CD14-positive monocyte (primary cell): ENCODE measurements at regions not wholly inside any gene's neighbourhood (a gene's known extent, or its start where the extent isn't known, plus 50 kb on each side); places are given as distances from the start of the nearest gene placed in this dataset.

Source experiments
- DNase-seq, 3 donors: peaks; one replicate each; pipeline ENCODE4 v3.0.0-alpha.2; 2011 to 2022
- H2AFZ ChIP-seq: 2 replicates; pipeline ENCODE4 v1.6.0; 2012; ENCODE audit warnings: mild to moderate bottlenecking, low read depth, low read length, inconsistent platforms; ENCODE audit not compliant: insufficient read depth, poor library complexity, severe bottlenecking
- H3K27ac ChIP-seq, 2 donors: 1 replicate in 1 of 2; 2 replicates in 1 of 2; pipeline ENCODE4 v1.5.1; 2012 to 2013; ENCODE audit warnings: low read length in 2 of 2, control low read depth in 1 of 2, inconsistent platforms in 1 of 2, low read depth in 1 of 2, mild to moderate bottlenecking in 1 of 2
- H3K27me3 ChIP-seq, 2 donors: one replicate each; pipeline versions ENCODE4 v1.6.0 to v1.6.1; 2011 to 2013; ENCODE audit warnings: low read length in 2 of 2; ENCODE audit not compliant: control insufficient read depth in 2 of 2, insufficient read depth in 2 of 2
- H3K36me3 ChIP-seq, 2 donors: replicated peaks in 1 of 2; 1 replicate in 1 of 2; 2 replicates in 1 of 2; pipeline versions ENCODE4 v1.5.1 to v1.6.1; 2012 to 2013; ENCODE audit warnings: low read length in 2 of 2, control low read depth in 1 of 2, inconsistent platforms in 1 of 2, mild to moderate bottlenecking in 1 of 2; ENCODE audit not compliant: insufficient read depth in 2 of 2, control insufficient read depth in 1 of 2
- H3K4me1 ChIP-seq, 2 donors: 1 replicate in 1 of 2; 2 replicates in 1 of 2; pipeline versions ENCODE4 v1.5.1 to v1.6.1; 2012 to 2013; ENCODE audit warnings: low read length in 2 of 2, control low read depth in 1 of 2, inconsistent platforms in 1 of 2, mild to moderate bottlenecking in 1 of 2, moderate library complexity in 1 of 2; ENCODE audit not compliant: insufficient read depth in 2 of 2, control insufficient read depth in 1 of 2
- H3K4me2 ChIP-seq: replicated peaks from 2 replicates; pipeline ENCODE3; 2012; ENCODE audit warnings: low read length, moderate library complexity, mild to moderate bottlenecking; ENCODE audit not compliant: poor library complexity, severe bottlenecking; ENCODE audit errors: extremely low read depth
- H3K4me3 ChIP-seq, 3 experiments: fragments of 200-600 bp in 1 of 3; sonication (generic) in 1 of 3; replicated peaks in 1 of 3; 1 replicate in 2 of 3; 2 replicates in 1 of 3; pipeline ENCODE4 v1.5.1; 2011 to 2013; ENCODE audit warnings: low read length in 3 of 3, mild to moderate bottlenecking in 3 of 3, control low read depth in 2 of 3, low read depth in 2 of 3, inconsistent platforms in 1 of 3, moderate library complexity in 1 of 3
- H3K79me2 ChIP-seq: 2 replicates; pipeline ENCODE4 v1.6.0; 2012; ENCODE audit warnings: mild to moderate bottlenecking, control low read depth, inconsistent platforms, low read length, moderate library complexity; ENCODE audit not compliant: insufficient read depth
- H3K9ac ChIP-seq: 2 replicates; pipeline ENCODE4 v1.6.0; 2017; ENCODE audit warnings: low read length, mild to moderate bottlenecking; ENCODE audit not compliant: insufficient read depth, poor library complexity, severe bottlenecking
- H3K9me3 ChIP-seq, 2 donors: replicated peaks in 1 of 2; 1 replicate in 1 of 2; 2 replicates in 1 of 2; pipeline versions ENCODE4 v1.5.1 to v1.6.1; 2012 to 2013; ENCODE audit warnings: low read length in 2 of 2, control low read depth in 1 of 2; ENCODE audit not compliant: control insufficient read depth in 1 of 2, insufficient read depth in 1 of 2
- H4K20me1 ChIP-seq: 2 replicates; pipeline ENCODE4 v1.6.0; 2012; ENCODE audit warnings: mild to moderate bottlenecking, low read length, control low read depth, moderate library complexity; ENCODE audit not compliant: insufficient read depth
- H3K27ac Mint-ChIP-seq, 7 donors: one replicate each; pipeline ENCODE4 v1.8.0; 2020; ENCODE audit warnings: mild to moderate bottlenecking in 7 of 7, mixed read lengths in 7 of 7, moderate library complexity in 6 of 7, inconsistent platforms in 2 of 7
- H3K27me3 Mint-ChIP-seq, 3 donors: one replicate each; pipeline ENCODE4 v1.8.0; 2021 to 2022; ENCODE audit warnings: low read depth in 3 of 3, mild to moderate bottlenecking in 3 of 3, mixed read lengths in 3 of 3, moderate library complexity in 3 of 3, inconsistent platforms in 1 of 3
- H3K36me3 Mint-ChIP-seq, 2 donors: one replicate each; pipeline ENCODE4 v1.8.0; 2020; ENCODE audit warnings: mixed read lengths in 2 of 2, inconsistent platforms in 1 of 2, mild to moderate bottlenecking in 1 of 2
- H3K4me1 Mint-ChIP-seq: one replicate; pipeline ENCODE4 v1.8.0; 2020; ENCODE audit warnings: mild to moderate bottlenecking, mixed read lengths
- H3K4me3 Mint-ChIP-seq, 2 donors: one replicate each; pipeline ENCODE4 v1.8.0; 2020; ENCODE audit warnings: mild to moderate bottlenecking in 2 of 2, mixed read lengths in 2 of 2, moderate library complexity in 1 of 2
- H3K9me3 Mint-ChIP-seq, 7 donors: one replicate each; pipeline ENCODE4 v1.8.0; 2020 to 2022; ENCODE audit warnings: mixed read lengths in 7 of 7, mild to moderate bottlenecking in 6 of 7, moderate library complexity in 6 of 7, inconsistent platforms in 2 of 7
- CTCF ChIP-seq: fragments of 200-600 bp; IDR thresholded peaks from one replicate; pipeline ENCODE4 v1.8.0; 2022; ENCODE audit warnings: antibody characterized with exemption, mild to moderate bottlenecking
- WGBS: methylation state at CpG from one replicate; pipeline ENCODE4 v1.1.5; 2013; ENCODE audit warnings: missing lambda C conversion rate; ENCODE audit not compliant: insufficient coverage; 5-methylcytosine and 5-hydroxymethylcytosine counted together
- intact Hi-C, 2 donors: fragments of 100-400 bp; cut with micrococcal nuclease; formaldehyde crosslinking; loops; one replicate each; pipeline versions ENCODE4 v1.15.0 to v1.15.1; 2023

GRCh38 chr2:51490576-51491234, 458.8 kb upstream of the NRXN1 start:
- 90% methylated on average over 1 of the region's 3 CpGs for WGBS
- DNase-seq = no peak
- no peak overlapping the region for H3K27ac ChIP-seq
- H3K4me1 Mint-ChIP-seq = no peaks in the 10 kb centered on the region
- H3K4me3 ChIP-seq = no peak overlapping the region
- peaks cover 0 to 6% (median 4%) of the 10 kb centered on the region in 7 donors for H3K9me3 Mint-ChIP-seq
- no peak overlapping the region for H3K4me3 Mint-ChIP-seq
- H3K79me2 ChIP-seq = no peaks in the 10 kb centered on the region
- H3K27me3 ChIP-seq = no peaks in the 10 kb centered on the region
- H4K20me1 ChIP-seq = no peaks in the 10 kb centered on the region
- H3K27ac Mint-ChIP-seq = no peak overlapping the region
- TF ChIP-seq CTCF = no peak
- H3K9ac ChIP-seq = no peak overlapping the region
- H3K9me3 ChIP-seq = peaks cover 0 to 3% of the 10 kb centered on the region in 2 donors
- H3K36me3 ChIP-seq = no peaks in the 10 kb centered on the region
- H2AFZ ChIP-seq = no peak overlapping the region
- H3K27me3 Mint-ChIP-seq = no peaks in the 10 kb centered on the region
- H3K36me3 Mint-ChIP-seq = no peaks in the 10 kb centered on the region
- H3K4me2 ChIP-seq = no peak overlapping the region
- intact Hi-C loops = no loop called here
- H3K4me1 ChIP-seq = no peaks in the 10 kb centered on the region

GRCh38 chr2:51484605-51485004, 452.7 kb upstream of the NRXN1 start:
- TF ChIP-seq CTCF = no peak
- Histone ChIP-seq H2AFZ (no peak overlapping the region), H3K4me1 (no peaks in the 10 kb centered on the region), H3K4me2 (no peak overlapping the region), H3K27me3 (no peaks in the 10 kb centered on the region), H3K27ac (no peak overlapping the region), H3K4me3 (no peak overlapping the region), H3K9me3 (peaks cover 0 to 6% of the 10 kb centered on the region in 2 donors), H3K79me2 (no peaks in the 10 kb centered on the region), H4K20me1 (no peaks in the 10 kb centered on the region), H3K36me3 (no peaks in the 10 kb centered on the region), H3K9ac (no peak overlapping the region)
- Mint-ChIP-seq H3K27ac (no peak overlapping the region), H3K27me3 (no peaks in the 10 kb centered on the region), H3K4me1 (no peaks in the 10 kb centered on the region), H3K36me3 (no peaks in the 10 kb centered on the region), H3K9me3 (peaks cover 0 to 12% (median 4%) of the 10 kb centered on the region in 7 donors), H3K4me3 (no peak overlapping the region)
- 100% methylated on average over 1 of the region's 2 CpGs for WGBS
- no peak for DNase-seq
- intact Hi-C loops = no loop called here
